ENCODE measurements at regions not wholly inside any gene's neighbourhood (a gene's known extent, or its start where the extent isn't known, plus 50 kb on each side); places are given as distances from the start of the nearest gene placed in this dataset.
A peak's percentile ranks its signal among the peaks of the same experiment; 100 is the strongest.

DNA sequence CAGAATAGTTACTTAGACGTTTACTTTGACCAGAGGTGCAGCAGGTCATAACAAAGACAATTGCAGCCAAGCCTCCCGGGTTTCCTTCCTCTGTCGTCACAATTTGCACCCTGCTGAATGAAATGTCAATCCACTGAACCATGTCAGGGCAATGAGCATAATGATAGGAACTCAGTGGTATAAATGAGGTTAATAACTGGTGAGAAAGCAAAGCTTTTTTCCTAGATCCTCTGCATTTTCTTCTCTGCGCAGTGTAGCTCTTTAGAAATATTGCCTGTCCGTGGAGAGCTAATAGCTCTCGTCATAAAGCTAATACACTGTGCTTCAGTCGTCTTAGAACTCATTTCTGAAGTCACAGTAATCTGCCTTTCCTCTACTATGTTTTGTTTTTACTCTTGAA, 1960.1 kb upstream of the ADGRL3 start:
- Histone ChIP-seq H3K27me3 (ENCODE audit: control insufficient read depth in 3 of 3, insufficient read depth in 3 of 3, low read length in 3 of 3) (no peaks in the 10 kb centered on the region), H3K36me3 (ENCODE audit: control insufficient read depth in 3 of 3, insufficient read depth in 2 of 3, low read depth in 1 of 3, low read length in 3 of 3) (no peaks in the 10 kb centered on the region), H3K27ac (ENCODE audit: low read depth in 1 of 3, low read length in 2 of 3) (no peak overlapping the region), H3K9me3 (ENCODE audit: control insufficient read depth in 2 of 2, insufficient read depth in 1 of 2, low read depth in 1 of 2, low read length in 1 of 2) (peaks cover 0 to 7% of the 10 kb centered on the region in 2 donors), H3K4me3 (ENCODE audit: low read depth in 1 of 3, low read length in 3 of 3) (no peak overlapping the region), H3K4me1 (ENCODE audit: control insufficient read depth in 3 of 3, insufficient read depth in 2 of 3, low read depth in 1 of 3, low read length in 2 of 3) (no peaks in the 10 kb centered on the region)
- FAIRE-seq (no peak), DNase-seq (no peak)
- WGBS, 3 donors, result 55 to 61% (median 57%) methylated on average over 7 of the region's 7 CpGs

- no peak overlapping the region for H3K4me3 ChIP-seq (ENCODE audit: low read depth in 1 of 3, low read length in 3 of 3)
- H3K4me1 ChIP-seq (ENCODE audit: control insufficient read depth in 3 of 3, insufficient read depth in 2 of 3, low read depth in 1 of 3, low read length in 2 of 3), result no peaks in the 10 kb centered on the region
- no peaks in the 10 kb centered on the region for H3K36me3 ChIP-seq (ENCODE audit: control insufficient read depth in 3 of 3, insufficient read depth in 2 of 3, low read depth in 1 of 3, low read length in 3 of 3)
- H3K27ac ChIP-seq (ENCODE audit: low read depth in 1 of 3, low read length in 2 of 3), result no peak overlapping the region
- H3K27me3 ChIP-seq (ENCODE audit: control insufficient read depth in 3 of 3, insufficient read depth in 3 of 3, low read length in 3 of 3), result no peaks in the 10 kb centered on the region
- FAIRE-seq (no peak), DNase-seq (no peak)
- H3K9me3 ChIP-seq (ENCODE audit: control insufficient read depth in 2 of 2, insufficient read depth in 1 of 2, low read depth in 1 of 2, low read length in 1 of 2), result peaks cover 0 to 5% of the 10 kb centered on the region in 2 donors
Observed at GRCh38 chr4:59243038-59243437, 1957.1 kb upstream of the ADGRL3 start.

DNA sequence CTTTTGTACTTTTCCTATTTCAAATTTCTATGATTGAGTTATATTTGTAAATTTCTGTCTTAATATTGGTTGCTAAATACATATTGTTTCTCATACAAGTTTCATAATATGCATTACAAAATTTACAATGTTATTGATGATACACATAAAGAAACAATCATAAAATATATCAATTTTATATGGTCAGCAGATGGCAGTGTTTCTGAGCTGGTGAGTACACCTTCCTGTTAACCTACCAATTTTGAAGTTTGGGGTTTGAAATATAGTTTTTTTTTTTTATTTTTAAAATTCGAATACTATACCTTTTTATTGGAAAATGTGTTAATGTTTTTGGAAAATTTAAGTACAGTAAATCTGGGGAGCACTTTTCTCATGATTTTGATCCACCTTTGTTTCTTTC, 1953.1 kb upstream of the ADGRL3 start:
- WGBS, 3 donors, result 0 to 9% (median 6%) methylated on average over 1 of the region's 1 CpG
- Histone ChIP-seq H3K4me1 (ENCODE audit: control insufficient read depth in 3 of 3, insufficient read depth in 2 of 3, low read depth in 1 of 3, low read length in 2 of 3) (no peaks in the 10 kb centered on the region), H3K27me3 (ENCODE audit: control insufficient read depth in 3 of 3, insufficient read depth in 3 of 3, low read length in 3 of 3) (no peaks in the 10 kb centered on the region), H3K9me3 (ENCODE audit: control insufficient read depth in 2 of 2, insufficient read depth in 1 of 2, low read depth in 1 of 2, low read length in 1 of 2) (no peaks in the 10 kb centered on the region), H3K27ac (ENCODE audit: low read depth in 1 of 3, low read length in 2 of 3) (no peak overlapping the region), H3K4me3 (ENCODE audit: low read depth in 1 of 3, low read length in 3 of 3) (no peak overlapping the region), H3K36me3 (ENCODE audit: control insufficient read depth in 3 of 3, insufficient read depth in 2 of 3, low read depth in 1 of 3, low read length in 3 of 3) (no peaks in the 10 kb centered on the region)
- DNase-seq (peak; percentile 2 to 8), FAIRE-seq (no peak)

- Histone ChIP-seq H3K9me3 (ENCODE audit: control insufficient read depth in 2 of 2, insufficient read depth in 1 of 2, low read depth in 1 of 2, low read length in 1 of 2) (no peaks in the 10 kb centered on the region), H3K4me1 (ENCODE audit: control insufficient read depth in 3 of 3, insufficient read depth in 2 of 3, low read depth in 1 of 3, low read length in 2 of 3) (no peaks in the 10 kb centered on the region)
- FAIRE-seq, result no peak
Observed at GRCh38 chr4:59248313-59248712, 1951.8 kb upstream of the ADGRL3 start.

GRCh38 chr4:59249110-59249509, 1951.0 kb upstream of the ADGRL3 start:
- H3K27ac ChIP-seq (ENCODE audit: low read depth in 1 of 3, low read length in 2 of 3), result no peak overlapping the region
- DNase-seq, result no peak
- FAIRE-seq, result no peak
- 48 to 83% (median 53%) methylated on average over 2 of the region's 2 CpGs for WGBS, 3 donors
- no peaks in the 10 kb centered on the region for H3K36me3 ChIP-seq (ENCODE audit: control insufficient read depth in 3 of 3, insufficient read depth in 2 of 3, low read depth in 1 of 3, low read length in 3 of 3)
- no peaks in the 10 kb centered on the region for H3K4me1 ChIP-seq (ENCODE audit: control insufficient read depth in 3 of 3, insufficient read depth in 2 of 3, low read depth in 1 of 3, low read length in 2 of 3)
- H3K4me3 ChIP-seq (ENCODE audit: low read depth in 1 of 3, low read length in 3 of 3), result no peak overlapping the region
- H3K27me3 ChIP-seq (ENCODE audit: control insufficient read depth in 3 of 3, insufficient read depth in 3 of 3, low read length in 3 of 3), result no peaks in the 10 kb centered on the region
- no peaks in the 10 kb centered on the region for H3K9me3 ChIP-seq (ENCODE audit: control insufficient read depth in 2 of 2, insufficient read depth in 1 of 2, low read depth in 1 of 2, low read length in 1 of 2)

More at GRCh38 chr4:59248313-59248712, 1951.8 kb upstream of the ADGRL3 start:
- 2 to 41% (median 25%) methylated on average over 1 of the region's 1 CpG for WGBS, 3 donors
- Histone ChIP-seq H3K27me3 (ENCODE audit: control insufficient read depth in 3 of 3, insufficient read depth in 3 of 3, low read length in 3 of 3) (no peaks in the 10 kb centered on the region), H3K27ac (ENCODE audit: low read depth in 1 of 3, low read length in 2 of 3) (no peak overlapping the region), H3K36me3 (ENCODE audit: control insufficient read depth in 3 of 3, insufficient read depth in 2 of 3, low read depth in 1 of 3, low read length in 3 of 3) (no peaks in the 10 kb centered on the region), H3K4me3 (ENCODE audit: low read depth in 1 of 3, low read length in 3 of 3) (no peak overlapping the region)
- DNase-seq, result no peak

DNA sequence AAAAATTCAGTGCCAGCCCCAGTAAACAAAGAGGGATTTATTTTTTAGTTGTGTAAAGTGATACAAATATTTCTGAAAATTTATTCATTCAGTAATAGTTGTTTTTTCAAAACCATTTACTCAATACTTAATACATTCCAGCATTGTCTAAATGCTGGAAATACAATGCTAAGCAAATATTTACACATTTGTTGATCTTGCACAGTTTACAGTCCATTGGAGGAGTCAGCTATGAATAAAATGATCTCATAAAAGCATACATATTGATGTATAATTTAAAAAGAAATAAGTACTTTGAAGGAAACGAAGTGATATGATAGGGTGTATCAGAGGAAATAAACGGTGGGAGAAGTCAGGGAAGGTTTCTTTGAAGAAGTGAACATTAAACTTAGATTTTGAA, 1942.1 kb upstream of the ADGRL3 start:
- Histone ChIP-seq H3K4me1 (ENCODE audit: control insufficient read depth in 3 of 3, insufficient read depth in 2 of 3, low read depth in 1 of 3, low read length in 2 of 3) (no peaks in the 10 kb centered on the region), H3K4me3 (ENCODE audit: low read depth in 1 of 3, low read length in 3 of 3) (no peak overlapping the region), H3K36me3 (ENCODE audit: control insufficient read depth in 3 of 3, insufficient read depth in 2 of 3, low read depth in 1 of 3, low read length in 3 of 3) (no peaks in the 10 kb centered on the region), H3K9me3 (ENCODE audit: control insufficient read depth in 2 of 2, insufficient read depth in 1 of 2, low read depth in 1 of 2, low read length in 1 of 2) (no peaks in the 10 kb centered on the region), H3K27ac (ENCODE audit: low read depth in 1 of 3, low read length in 2 of 3) (no peak overlapping the region), H3K27me3 (ENCODE audit: control insufficient read depth in 3 of 3, insufficient read depth in 3 of 3, low read length in 3 of 3) (no peaks in the 10 kb centered on the region)
- FAIRE-seq (no peak), DNase-seq (no peak)
- 57 to 79% (median 76%) methylated on average over 2 of the region's 2 CpGs for WGBS, 3 donors

- H3K27me3 ChIP-seq (ENCODE audit: control insufficient read depth in 3 of 3, insufficient read depth in 3 of 3, low read length in 3 of 3), result no peaks in the 10 kb centered on the region
- no peaks in the 10 kb centered on the region for H3K4me1 ChIP-seq (ENCODE audit: control insufficient read depth in 3 of 3, insufficient read depth in 2 of 3, low read depth in 1 of 3, low read length in 2 of 3)
- no peak overlapping the region for H3K4me3 ChIP-seq (ENCODE audit: low read depth in 1 of 3, low read length in 3 of 3)
- H3K36me3 ChIP-seq (ENCODE audit: control insufficient read depth in 3 of 3, insufficient read depth in 2 of 3, low read depth in 1 of 3, low read length in 3 of 3), result no peaks in the 10 kb centered on the region
- FAIRE-seq (no peak), DNase-seq (no peak)
- H3K9me3 ChIP-seq (ENCODE audit: control insufficient read depth in 2 of 2, insufficient read depth in 1 of 2, low read depth in 1 of 2, low read length in 1 of 2), result no peaks in the 10 kb centered on the region
- H3K27ac ChIP-seq (ENCODE audit: low read depth in 1 of 3, low read length in 2 of 3), result no peak overlapping the region
Observed at GRCh38 chr4:59307609-59308008, 1892.5 kb upstream of the ADGRL3 start.

- DNase-seq (no peak), FAIRE-seq (no peak)
- 0 to 41% (median 31%) methylated on average over 1 of the region's 1 CpG for WGBS, 3 donors
- no peaks in the 10 kb centered on the region for H3K27me3 ChIP-seq (ENCODE audit: control insufficient read depth in 3 of 3, insufficient read depth in 3 of 3, low read length in 3 of 3)
- H3K9me3 ChIP-seq (ENCODE audit: control insufficient read depth in 2 of 2, insufficient read depth in 1 of 2, low read depth in 1 of 2, low read length in 1 of 2), result no peaks in the 10 kb centered on the region
- no peaks in the 10 kb centered on the region for H3K4me1 ChIP-seq (ENCODE audit: control insufficient read depth in 3 of 3, insufficient read depth in 2 of 3, low read depth in 1 of 3, low read length in 2 of 3)
- no peak overlapping the region for H3K27ac ChIP-seq (ENCODE audit: low read depth in 1 of 3, low read length in 2 of 3)
- H3K4me3 ChIP-seq (ENCODE audit: low read depth in 1 of 3, low read length in 3 of 3), result no peak overlapping the region
- no peaks in the 10 kb centered on the region for H3K36me3 ChIP-seq (ENCODE audit: control insufficient read depth in 3 of 3, insufficient read depth in 2 of 3, low read depth in 1 of 3, low read length in 3 of 3)
Observed at GRCh38 chr4:59314637-59315036, 1885.5 kb upstream of the ADGRL3 start.

GRCh38 chr4:59339631-59340030, 1860.5 kb upstream of the ADGRL3 start:
- no peaks in the 10 kb centered on the region for H3K4me1 ChIP-seq (ENCODE audit: control insufficient read depth in 3 of 3, insufficient read depth in 2 of 3, low read depth in 1 of 3, low read length in 2 of 3)
- no peaks in the 10 kb centered on the region for H3K27me3 ChIP-seq (ENCODE audit: control insufficient read depth in 3 of 3, insufficient read depth in 3 of 3, low read length in 3 of 3)
- no peak overlapping the region for H3K27ac ChIP-seq (ENCODE audit: low read depth in 1 of 3, low read length in 2 of 3)
- FAIRE-seq, result no peak
- no peak overlapping the region for H3K4me3 ChIP-seq (ENCODE audit: low read depth in 1 of 3, low read length in 3 of 3)
- no peak for DNase-seq
- no peaks in the 10 kb centered on the region for H3K9me3 ChIP-seq (ENCODE audit: control insufficient read depth in 2 of 2, insufficient read depth in 1 of 2, low read depth in 1 of 2, low read length in 1 of 2)
- no peaks in the 10 kb centered on the region for H3K36me3 ChIP-seq (ENCODE audit: control insufficient read depth in 3 of 3, insufficient read depth in 2 of 3, low read depth in 1 of 3, low read length in 3 of 3)
